HG03175 (cell line): ENCODE measurements at regions not wholly inside any gene's neighbourhood (a gene's known extent, or its start where the extent isn't known, plus 50 kb on each side); places are given as distances from the start of the nearest gene placed in this dataset.
"Not testable (repeated sequence)": the region's sequence is repeated elsewhere in the genome, so short reads cannot be mapped to it uniquely, and the experiment has no call there.

Experiments
- ATAC-seq: cut with Tn5 transposase; IDR thresholded peaks from one replicate; pipeline ENCODE4 v1.9.1; 2021; ENCODE audit warnings: mild to moderate bottlenecking, moderate library complexity; ENCODE audit not compliant: unreplicated experiment

GRCh38 chr18:66895631-66896030 is 291.7 kb upstream of the CDH19 start:
- ATAC-seq, result no peak

GRCh38 chr18:66894851-66895250 is 291.0 kb upstream of the CDH19 start:
- no peak for ATAC-seq

- ATAC-seq, result not testable (repeated sequence)
These were observed 288.5 kb upstream of the CDH19 start for GRCh38 chr18:66892388-66892787.

GRCh38 chr18:66874812-66875474 is 271.1 kb upstream of the CDH19 start:
- no peak for ATAC-seq

- ATAC-seq, result no peak
These were observed 270.5 kb upstream of the CDH19 start for GRCh38 chr18:66874375-66874774.

GRCh38 chr18:66873899-66874298 is 270.0 kb upstream of the CDH19 start:
- ATAC-seq, result no peak

GRCh38 chr18:66872277-66872676 is 268.4 kb upstream of the CDH19 start:
- no peak for ATAC-seq

GRCh38 chr18:66867653-66868052 is 263.8 kb upstream of the CDH19 start:
- no peak for ATAC-seq

- not testable (repeated sequence) for ATAC-seq
These were observed 262.6 kb upstream of the CDH19 start for GRCh38 chr18:66866427-66866940.

GRCh38 chr18:66838340-66838987 is 234.6 kb upstream of the CDH19 start:
- no peak for ATAC-seq

GRCh38 chr18:66833646-66834045 is 229.8 kb upstream of the CDH19 start:
- ATAC-seq, result no peak

GRCh38 chr18:66826211-66826610 is 222.3 kb upstream of the CDH19 start:
- ATAC-seq, result no peak

- no peak for ATAC-seq
These were observed 221.5 kb upstream of the CDH19 start for GRCh38 chr18:66825347-66825746.

- ATAC-seq, result no peak
These were observed 215.3 kb upstream of the CDH19 start for GRCh38 chr18:66819235-66819634.

GRCh38 chr18:66813138-66813537 is 209.2 kb upstream of the CDH19 start:
- no peak for ATAC-seq

GRCh38 chr18:66795051-66795450 is 191.2 kb upstream of the CDH19 start:
- ATAC-seq, result no peak

GRCh38 chr18:66792466-66792865 is 188.6 kb upstream of the CDH19 start:
- ATAC-seq, result no peak

- no peak for ATAC-seq
These were observed 176.7 kb upstream of the CDH19 start for GRCh38 chr18:66780609-66781008.

GRCh38 chr18:66778048-66778447 is 174.2 kb upstream of the CDH19 start:
- no peak for ATAC-seq

- ATAC-seq, result no peak
These were observed 165.5 kb upstream of the CDH19 start for GRCh38 chr18:66769375-66769774.

- no peak for ATAC-seq
These were observed 160.3 kb upstream of the CDH19 start for GRCh38 chr18:66764230-66764629.

- ATAC-seq, result no peak
These were observed 157.3 kb upstream of the CDH19 start for GRCh38 chr18:66761166-66761565.

GRCh38 chr18:66760559-66760958 is 156.7 kb upstream of the CDH19 start:
- ATAC-seq, result no peak
